ENCODE measurements at regions not wholly inside any gene's neighbourhood (a gene's known extent, or its start where the extent isn't known, plus 50 kb on each side); places are given as distances from the start of the nearest gene placed in this dataset.

- no peak for DNase-seq (ENCODE audit: low read depth in 2 of 3, low spot score in 2 of 3)
Observed at GRCh38 chr22:48740731-48741405, 1086.8 kb downstream of the BRD1 start.

- no peak for DNase-seq (ENCODE audit: low read depth in 2 of 3, low spot score in 2 of 3)
Observed at GRCh38 chr22:48740086-48740730, 1087.5 kb downstream of the BRD1 start.

GRCh38 chr22:48739348-48740085, 1088.2 kb downstream of the BRD1 start:
- no peak for DNase-seq (ENCODE audit: low read depth in 2 of 3, low spot score in 2 of 3)

GRCh38 chr22:48738204-48738980, 1089.3 kb downstream of the BRD1 start:
- DNase-seq (ENCODE audit: low read depth in 2 of 3, low spot score in 2 of 3) = no peak

GRCh38 chr22:48737461-48738203, 1090.0 kb downstream of the BRD1 start:
- no peak for DNase-seq (ENCODE audit: low read depth in 2 of 3, low spot score in 2 of 3)

GRCh38 chr22:48736593-48737460, 1090.8 kb downstream of the BRD1 start:
- no peak for DNase-seq (ENCODE audit: low read depth in 2 of 3, low spot score in 2 of 3)

- no peak for DNase-seq (ENCODE audit: low read depth in 2 of 3, low spot score in 2 of 3)
Observed at GRCh38 chr22:48734961-48735360, 1092.7 kb downstream of the BRD1 start.

GRCh38 chr22:48734359-48734758, 1093.3 kb downstream of the BRD1 start:
- no peak for DNase-seq (ENCODE audit: low read depth in 2 of 3, low spot score in 2 of 3)

- DNase-seq (ENCODE audit: low read depth in 2 of 3, low spot score in 2 of 3) = no peak
Observed at GRCh38 chr22:48729499-48730171, 1098.0 kb downstream of the BRD1 start.

- no peak for DNase-seq (ENCODE audit: low read depth in 2 of 3, low spot score in 2 of 3)
Observed at GRCh38 chr22:48727454-48728058, 1100.1 kb downstream of the BRD1 start.

GRCh38 chr22:48724899-48725298, 1102.8 kb downstream of the BRD1 start:
- no peak for DNase-seq (ENCODE audit: low read depth in 2 of 3, low spot score in 2 of 3)

- no peak for DNase-seq (ENCODE audit: low read depth in 2 of 3, low spot score in 2 of 3)
Observed at GRCh38 chr22:48722661-48723060, 1105.0 kb downstream of the BRD1 start.

- DNase-seq (ENCODE audit: low read depth in 2 of 3, low spot score in 2 of 3) = no peak
Observed at GRCh38 chr22:48721395-48721669, 1106.3 kb downstream of the BRD1 start.

- no peak for DNase-seq (ENCODE audit: low read depth in 2 of 3, low spot score in 2 of 3)
Observed at GRCh38 chr22:48720662-48721394, 1106.8 kb downstream of the BRD1 start.

- DNase-seq (ENCODE audit: low read depth in 2 of 3, low spot score in 2 of 3) = no peak
Observed at GRCh38 chr22:48719978-48720661, 1107.6 kb downstream of the BRD1 start.

- DNase-seq (ENCODE audit: low read depth in 2 of 3, low spot score in 2 of 3) = no peak
Observed at GRCh38 chr22:48718818-48719500, 1108.7 kb downstream of the BRD1 start.

Data from hematopoietic multipotent progenitor cell (in vitro differentiated cells).